Astrocyte (in vitro differentiated cells and primary cell): ENCODE measurements at regions not wholly inside any gene's neighbourhood (a gene's known extent, or its start where the extent isn't known, plus 50 kb on each side); places are given as distances from the start of the nearest gene placed in this dataset.

Experiments used
- EZH2 ChIP-seq: IDR thresholded peaks from 2 replicates; pipeline ENCODE4 v1.6.1; 2012; ENCODE audit warnings: mild to moderate bottlenecking, low read length, inconsistent platforms; ENCODE audit not compliant: insufficient read depth
- TF ChIP-seq, protein P1 (sequence below): IDR thresholded peaks from 2 replicates; pipeline ENCODE4 v1.5.1; 2011; ENCODE audit warnings: low read depth, mild to moderate bottlenecking, inconsistent platforms, low read length, moderate library complexity; ENCODE audit not compliant: insufficient read depth

DNA sequence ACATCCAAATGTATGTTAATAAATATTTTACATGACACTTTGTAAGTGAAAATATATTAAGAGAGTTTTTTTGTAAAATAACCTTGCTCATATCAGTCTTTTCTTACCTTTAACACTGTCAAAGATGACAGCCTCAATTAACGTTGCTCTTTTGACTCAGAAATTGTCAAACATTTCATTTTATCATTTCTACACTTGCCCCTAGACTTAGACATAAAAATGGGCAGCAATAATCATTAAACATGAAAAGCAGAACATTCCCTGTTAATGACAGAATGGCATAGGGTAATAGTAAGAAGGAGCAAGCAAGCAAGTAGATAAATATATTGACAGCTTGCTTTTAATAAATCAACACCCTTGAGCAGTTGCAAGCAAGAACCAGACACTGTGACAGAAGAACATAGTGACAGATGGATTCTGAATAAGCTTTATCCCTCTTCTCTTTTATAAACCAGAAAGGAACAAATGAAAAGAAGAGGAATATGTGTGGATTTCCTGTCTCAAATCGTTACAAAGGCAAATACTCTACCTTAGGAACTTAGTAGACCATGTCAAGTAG is 796.0 kb upstream of the CHD1 start:
- TF ChIP-seq, protein P1, sequence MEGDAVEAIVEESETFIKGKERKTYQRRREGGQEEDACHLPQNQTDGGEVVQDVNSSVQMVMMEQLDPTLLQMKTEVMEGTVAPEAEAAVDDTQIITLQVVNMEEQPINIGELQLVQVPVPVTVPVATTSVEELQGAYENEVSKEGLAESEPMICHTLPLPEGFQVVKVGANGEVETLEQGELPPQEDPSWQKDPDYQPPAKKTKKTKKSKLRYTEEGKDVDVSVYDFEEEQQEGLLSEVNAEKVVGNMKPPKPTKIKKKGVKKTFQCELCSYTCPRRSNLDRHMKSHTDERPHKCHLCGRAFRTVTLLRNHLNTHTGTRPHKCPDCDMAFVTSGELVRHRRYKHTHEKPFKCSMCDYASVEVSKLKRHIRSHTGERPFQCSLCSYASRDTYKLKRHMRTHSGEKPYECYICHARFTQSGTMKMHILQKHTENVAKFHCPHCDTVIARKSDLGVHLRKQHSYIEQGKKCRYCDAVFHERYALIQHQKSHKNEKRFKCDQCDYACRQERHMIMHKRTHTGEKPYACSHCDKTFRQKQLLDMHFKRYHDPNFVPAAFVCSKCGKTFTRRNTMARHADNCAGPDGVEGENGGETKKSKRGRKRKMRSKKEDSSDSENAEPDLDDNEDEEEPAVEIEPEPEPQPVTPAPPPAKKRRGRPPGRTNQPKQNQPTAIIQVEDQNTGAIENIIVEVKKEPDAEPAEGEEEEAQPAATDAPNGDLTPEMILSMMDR, result no peak
- TF ChIP-seq EZH2, result no peak
